HepG2 (cell line): ENCODE measurements at regions not wholly inside any gene's neighbourhood (a gene's known extent, or its start where the extent isn't known, plus 50 kb on each side); places are given as distances from the start of the nearest gene placed in this dataset.

Source experiments
- EP300 ChIP-seq, 3 experiments: sonication (generic) in 1 of 3; formaldehyde crosslinking in 1 of 3; IDR thresholded peaks; 2 replicates each; pipeline versions ENCODE4 v1.5.1 to v1.6.1; 2011 to 2020; ENCODE audit warnings: low read depth in 2 of 3, low read length in 2 of 3, borderline replicate concordance in 1 of 3, improper control_type of control experiment in 1 of 3, mild to moderate bottlenecking in 1 of 3, missing genetic modification reagents in 1 of 3, moderate library complexity in 1 of 3
- FOXO1 ChIP-seq: sonication (generic); formaldehyde crosslinking; IDR thresholded peaks from 2 replicates; pipeline ENCODE4 v1.4.0; 2020; ENCODE audit warnings: missing genetic modification reagents
- NFYC ChIP-seq: IDR thresholded peaks from 2 replicates; pipeline ENCODE4 v1.6.1; 2016; ENCODE audit warnings: missing genetic modification reagents, missing compliant biosample characterization
- NR2F6 ChIP-seq, 2 experiments: IDR thresholded peaks; 2 replicates each; pipeline ENCODE4 v1.6.1; 2016; ENCODE audit warnings: antibody characterized with exemption in 1 of 2, mild to moderate bottlenecking in 1 of 2
- POGZ ChIP-seq: sonication (generic); formaldehyde crosslinking; IDR thresholded peaks from 2 replicates; pipeline ENCODE4 v1.4.0; 2020; ENCODE audit warnings: mild to moderate bottlenecking, missing genetic modification reagents
- SALL1 ChIP-seq: sonication (generic); formaldehyde crosslinking; IDR thresholded peaks from 2 replicates; pipeline ENCODE4 v1.8.0; 2022; ENCODE audit warnings: mild to moderate bottlenecking, missing genetic modification reagents
- SOX13 ChIP-seq, 3 experiments: fragments of 450-650 bp in 1 of 3; sonication (generic) in 1 of 3; formaldehyde crosslinking in 1 of 3; IDR thresholded peaks in 2 of 3; conservative IDR thresholded peaks in 1 of 3; 2 replicates each; pipeline versions ENCODE4 v1.5.0 to v1.6.1; 2016 to 2020; ENCODE audit warnings: antibody characterized with exemption in 1 of 3, mild to moderate bottlenecking in 1 of 3, missing compliant biosample characterization in 1 of 3, missing genetic modification reagents in 1 of 3, moderate library complexity in 1 of 3
- U2AF2 ChIP-seq: fragments of 200-400 bp; formaldehyde crosslinking; IDR thresholded peaks from 2 replicates; pipeline ENCODE4 v1.6.1; 2017; ENCODE audit warnings: low read depth, mild to moderate bottlenecking, low read length
- WIZ ChIP-seq: sonication (generic); formaldehyde crosslinking; IDR thresholded peaks from 2 replicates; pipeline ENCODE4 v1.5.1; 2020; ENCODE audit warnings: mild to moderate bottlenecking, missing genetic modification reagents
- ZBTB1 ChIP-seq: sonication (generic); formaldehyde crosslinking; IDR thresholded peaks from 2 replicates; pipeline ENCODE4 v1.4.0; 2020; ENCODE audit warnings: missing genetic modification reagents, borderline replicate concordance
- ZMAT3 ChIP-seq: sonication (generic); formaldehyde crosslinking; conservative IDR thresholded peaks from 2 replicates; pipeline ENCODE4 v1.7.0; 2021; ENCODE audit warnings: missing genetic modification reagents
- ZNF350 ChIP-seq: sonication (generic); formaldehyde crosslinking; IDR thresholded peaks from 2 replicates; pipeline ENCODE4 v1.4.0; 2020; ENCODE audit warnings: mild to moderate bottlenecking, low read depth, missing genetic modification reagents, borderline replicate concordance
- ZNF550 ChIP-seq: sonication (generic); formaldehyde crosslinking; IDR thresholded peaks from 2 replicates; pipeline ENCODE4 v1.4.0; 2020; ENCODE audit warnings: mild to moderate bottlenecking, missing genetic modification reagents, borderline replicate concordance
- TF ChIP-seq, protein P1 (sequence below): sonication (generic); formaldehyde crosslinking; IDR thresholded peaks from 2 replicates; pipeline ENCODE4 v1.5.1; 2020; ENCODE audit warnings: mild to moderate bottlenecking, missing genetic modification reagents, borderline replicate concordance
- TF ChIP-seq, protein P2 (sequence below): sonication (generic); formaldehyde crosslinking; IDR thresholded peaks from 2 replicates; pipeline ENCODE4 v1.8.0; 2022; ENCODE audit warnings: mild to moderate bottlenecking, missing genetic modification reagents, moderate library complexity
- TF ChIP-seq, protein P3 (sequence below): sonication (generic); formaldehyde crosslinking; IDR thresholded peaks from 2 replicates; pipeline ENCODE4 v1.4.0; 2020; ENCODE audit warnings: missing genetic modification reagents

- TF ChIP-seq, protein P1, sequence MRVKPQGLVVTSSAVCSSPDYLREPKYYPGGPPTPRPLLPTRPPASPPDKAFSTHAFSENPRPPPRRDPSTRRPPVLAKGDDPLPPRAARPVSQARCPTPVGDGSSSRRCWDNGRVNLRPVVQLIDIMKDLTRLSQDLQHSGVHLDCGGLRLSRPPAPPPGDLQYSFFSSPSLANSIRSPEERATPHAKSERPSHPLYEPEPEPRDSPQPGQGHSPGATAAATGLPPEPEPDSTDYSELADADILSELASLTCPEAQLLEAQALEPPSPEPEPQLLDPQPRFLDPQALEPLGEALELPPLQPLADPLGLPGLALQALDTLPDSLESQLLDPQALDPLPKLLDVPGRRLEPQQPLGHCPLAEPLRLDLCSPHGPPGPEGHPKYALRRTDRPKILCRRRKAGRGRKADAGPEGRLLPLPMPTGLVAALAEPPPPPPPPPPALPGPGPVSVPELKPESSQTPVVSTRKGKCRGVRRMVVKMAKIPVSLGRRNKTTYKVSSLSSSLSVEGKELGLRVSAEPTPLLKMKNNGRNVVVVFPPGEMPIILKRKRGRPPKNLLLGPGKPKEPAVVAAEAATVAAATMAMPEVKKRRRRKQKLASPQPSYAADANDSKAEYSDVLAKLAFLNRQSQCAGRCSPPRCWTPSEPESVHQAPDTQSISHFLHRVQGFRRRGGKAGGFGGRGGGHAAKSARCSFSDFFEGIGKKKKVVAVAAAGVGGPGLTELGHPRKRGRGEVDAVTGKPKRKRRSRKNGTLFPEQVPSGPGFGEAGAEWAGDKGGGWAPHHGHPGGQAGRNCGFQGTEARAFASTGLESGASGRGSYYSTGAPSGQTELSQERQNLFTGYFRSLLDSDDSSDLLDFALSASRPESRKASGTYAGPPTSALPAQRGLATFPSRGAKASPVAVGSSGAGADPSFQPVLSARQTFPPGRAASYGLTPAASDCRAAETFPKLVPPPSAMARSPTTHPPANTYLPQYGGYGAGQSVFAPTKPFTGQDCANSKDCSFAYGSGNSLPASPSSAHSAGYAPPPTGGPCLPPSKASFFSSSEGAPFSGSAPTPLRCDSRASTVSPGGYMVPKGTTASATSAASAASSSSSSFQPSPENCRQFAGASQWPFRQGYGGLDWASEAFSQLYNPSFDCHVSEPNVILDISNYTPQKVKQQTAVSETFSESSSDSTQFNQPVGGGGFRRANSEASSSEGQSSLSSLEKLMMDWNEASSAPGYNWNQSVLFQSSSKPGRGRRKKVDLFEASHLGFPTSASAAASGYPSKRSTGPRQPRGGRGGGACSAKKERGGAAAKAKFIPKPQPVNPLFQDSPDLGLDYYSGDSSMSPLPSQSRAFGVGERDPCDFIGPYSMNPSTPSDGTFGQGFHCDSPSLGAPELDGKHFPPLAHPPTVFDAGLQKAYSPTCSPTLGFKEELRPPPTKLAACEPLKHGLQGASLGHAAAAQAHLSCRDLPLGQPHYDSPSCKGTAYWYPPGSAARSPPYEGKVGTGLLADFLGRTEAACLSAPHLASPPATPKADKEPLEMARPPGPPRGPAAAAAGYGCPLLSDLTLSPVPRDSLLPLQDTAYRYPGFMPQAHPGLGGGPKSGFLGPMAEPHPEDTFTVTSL (CRISPR knock-in tag): no peak; the same call in 1 of the 2 replicates
- TF ChIP-seq ZMAT3: no peak
- no peak for TF ChIP-seq U2AF2
- no peak for TF ChIP-seq SOX13 (IDR thresholded peaks at IDR 0.05)
- peak in 1 of 2 experiments; percentile 56; a peak in 2 of 4 replicates for TF ChIP-seq SOX13 (CRISPR knock-in tag; conservative IDR thresholded peaks at IDR 0.05 in 1 of 2, IDR thresholded peaks at IDR 0.05 in 1 of 2)
- TF ChIP-seq POGZ: peak; percentile 77
- TF ChIP-seq WIZ (CRISPR knock-in tag): peak; percentile 50; the same call in 1 of the 2 replicates
- TF ChIP-seq NFYC (CRISPR knock-in tag): no peak
- TF ChIP-seq ZBTB1 (CRISPR knock-in tag): no peak
- TF ChIP-seq FOXO1 (CRISPR knock-in tag): peak; percentile 44; the same call in 1 of the 2 replicates
- TF ChIP-seq, protein P2, sequence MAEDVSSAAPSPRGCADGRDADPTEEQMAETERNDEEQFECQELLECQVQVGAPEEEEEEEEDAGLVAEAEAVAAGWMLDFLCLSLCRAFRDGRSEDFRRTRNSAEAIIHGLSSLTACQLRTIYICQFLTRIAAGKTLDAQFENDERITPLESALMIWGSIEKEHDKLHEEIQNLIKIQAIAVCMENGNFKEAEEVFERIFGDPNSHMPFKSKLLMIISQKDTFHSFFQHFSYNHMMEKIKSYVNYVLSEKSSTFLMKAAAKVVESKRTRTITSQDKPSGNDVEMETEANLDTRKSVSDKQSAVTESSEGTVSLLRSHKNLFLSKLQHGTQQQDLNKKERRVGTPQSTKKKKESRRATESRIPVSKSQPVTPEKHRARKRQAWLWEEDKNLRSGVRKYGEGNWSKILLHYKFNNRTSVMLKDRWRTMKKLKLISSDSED: no peak
- TF ChIP-seq, protein P3, sequence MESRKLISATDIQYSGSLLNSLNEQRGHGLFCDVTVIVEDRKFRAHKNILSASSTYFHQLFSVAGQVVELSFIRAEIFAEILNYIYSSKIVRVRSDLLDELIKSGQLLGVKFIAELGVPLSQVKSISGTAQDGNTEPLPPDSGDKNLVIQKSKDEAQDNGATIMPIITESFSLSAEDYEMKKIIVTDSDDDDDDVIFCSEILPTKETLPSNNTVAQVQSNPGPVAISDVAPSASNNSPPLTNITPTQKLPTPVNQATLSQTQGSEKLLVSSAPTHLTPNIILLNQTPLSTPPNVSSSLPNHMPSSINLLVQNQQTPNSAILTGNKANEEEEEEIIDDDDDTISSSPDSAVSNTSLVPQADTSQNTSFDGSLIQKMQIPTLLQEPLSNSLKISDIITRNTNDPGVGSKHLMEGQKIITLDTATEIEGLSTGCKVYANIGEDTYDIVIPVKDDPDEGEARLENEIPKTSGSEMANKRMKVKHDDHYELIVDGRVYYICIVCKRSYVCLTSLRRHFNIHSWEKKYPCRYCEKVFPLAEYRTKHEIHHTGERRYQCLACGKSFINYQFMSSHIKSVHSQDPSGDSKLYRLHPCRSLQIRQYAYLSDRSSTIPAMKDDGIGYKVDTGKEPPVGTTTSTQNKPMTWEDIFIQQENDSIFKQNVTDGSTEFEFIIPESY: peak; percentile 10; the same call in 1 of the 2 replicates
- TF ChIP-seq EP300 (IDR thresholded peaks at IDR 0.05; ENCODE audit: low read depth in 2 of 2, low read length in 2 of 2): peak in 1 of 2 experiments; percentile 15; a peak in 1 of 4 replicates
- no peak; the same call in 1 of the 2 replicates for TF ChIP-seq EP300 (CRISPR knock-in tag; IDR thresholded peaks at IDR 0.05; ENCODE audit: borderline replicate concordance)
- 0 out of 2 replicates have a peak, but pooled peaks have one; percentile 46 for TF ChIP-seq ZNF350 (CRISPR knock-in tag)
- TF ChIP-seq SALL1: peak; percentile 77
- TF ChIP-seq ZNF550 (CRISPR knock-in tag): 0 out of 2 replicates have a peak, but pooled peaks have one; percentile 66
- no peak for TF ChIP-seq NR2F6 (IDR thresholded peaks at IDR 0.05)
- TF ChIP-seq NR2F6 (CRISPR knock-in tag; IDR thresholded peaks at IDR 0.05): peak; percentile 73; the same call in 1 of the 2 replicates
Observed at GRCh38 chr3:41117398-41117870, 81.9 kb upstream of the CTNNB1 start (continued).
